IMR-90 (cell line): ENCODE measurements at regions not wholly inside any gene's neighbourhood (a gene's known extent, or its start where the extent isn't known, plus 50 kb on each side); places are given as distances from the start of the nearest gene placed in this dataset.

Experiments
- ATAC-seq: fragments of 200-7000 bp; cut with Tn5 transposase; 2 replicates; pipeline ENCODE4 v1.9.1; 2020; ENCODE audit warnings: low read depth, mild to moderate bottlenecking, moderate library complexity
- BruUV-seq: library from RNA; stranded (reverse); fragments of 400-500 nt; replicated peaks from 2 replicates; lab custom pipeline; 2021; lab: Mats Ljungman, UMichigan
- CTCF ChIA-PET: fragments of 300-600 bp; formaldehyde crosslinking; extraction: SDS; loops from one replicate; lab custom pipeline; 2021; ENCODE audit warnings: antibody characterized with exemption; lab: Yijun Ruan, JAX
- POLR2A ChIA-PET: fragments of 300-600 bp; sonication (Branson Sonifier 250); formaldehyde crosslinking; loops from one replicate; lab custom pipeline; 2022; ENCODE audit warnings: antibody characterized with exemption; ENCODE audit not compliant: unreplicated experiment; lab: Charles Lee
- DNase-seq: peaks from one replicate; pipeline ENCODE4 v3.0.0; 2013
- H2AFZ ChIP-seq: replicated peaks from 2 replicates; pipeline ENCODE3; 2013; ENCODE audit warnings: low read length, mild to moderate bottlenecking; ENCODE audit not compliant: poor library complexity
- H2AK5ac ChIP-seq: 2 replicates; pipeline ENCODE4 v1.6.1; 2013; ENCODE audit warnings: low read depth, low read length, inconsistent platforms
- H2AK9ac ChIP-seq: replicated peaks from 2 replicates; pipeline ENCODE3; 2013; ENCODE audit warnings: mild to moderate bottlenecking, low read depth, low read length, moderate library complexity; ENCODE audit not compliant: poor library complexity
- H2BK120ac ChIP-seq: 2 replicates; pipeline ENCODE4 v1.6.1; 2013; ENCODE audit warnings: low read depth, low read length, inconsistent platforms
- H2BK15ac ChIP-seq: 3 replicates; pipeline ENCODE4 v1.6.1; 2013; ENCODE audit warnings: low read depth, low read length, inconsistent platforms
- H2BK20ac ChIP-seq: 2 replicates; pipeline ENCODE4 v1.6.1; 2013; ENCODE audit warnings: low read depth, mild to moderate bottlenecking, inconsistent platforms, low read length, moderate library complexity
- H2BK5ac ChIP-seq: 2 replicates; pipeline ENCODE4 v1.6.1; 2013; ENCODE audit warnings: mild to moderate bottlenecking, low read depth, low read length, inconsistent platforms; ENCODE audit not compliant: poor library complexity, severe bottlenecking
- H3K14ac ChIP-seq: replicated peaks from 2 replicates; pipeline ENCODE4 v1.6.1; 2013; ENCODE audit warnings: low read depth, low read length, inconsistent platforms
- H3K18ac ChIP-seq: 2 replicates; pipeline ENCODE4 v1.6.1; 2013; ENCODE audit warnings: low read depth, low read length, control low read depth
- H3K23ac ChIP-seq: 2 replicates; pipeline ENCODE4 v1.6.1; 2013; ENCODE audit warnings: low read depth, low read length, inconsistent platforms
- H3K27ac ChIP-seq: 2 replicates; pipeline ENCODE4 v1.5.1; 2013; ENCODE audit warnings: mild to moderate bottlenecking, control low read depth, low read length; ENCODE audit not compliant: insufficient read depth
- H3K27me3 ChIP-seq: 2 replicates; pipeline ENCODE4 v1.6.1; 2013; ENCODE audit warnings: low read length; ENCODE audit not compliant: control insufficient read depth, insufficient read depth
- H3K36me3 ChIP-seq: 2 replicates; pipeline ENCODE4 v1.6.1; 2013; ENCODE audit warnings: low read length, mixed read lengths; ENCODE audit not compliant: control insufficient read depth, insufficient read depth
- H3K4ac ChIP-seq: 2 replicates; pipeline ENCODE4 v1.6.1; 2013; ENCODE audit warnings: low read depth, low read length, inconsistent platforms
- H3K4me1 ChIP-seq: 2 replicates; pipeline ENCODE4 v1.6.1; 2013; ENCODE audit warnings: low read length, mixed read lengths; ENCODE audit not compliant: control insufficient read depth, insufficient read depth
- H3K4me2 ChIP-seq: 2 replicates; pipeline ENCODE4 v1.6.1; 2013; ENCODE audit warnings: low read depth, mild to moderate bottlenecking, control low read depth, low read length, moderate library complexity
- H3K4me3 ChIP-seq: 2 replicates; pipeline ENCODE4 v1.5.1; 2013; ENCODE audit warnings: low read depth, mild to moderate bottlenecking, control low read depth, low read length, moderate library complexity; ENCODE audit not compliant: insufficient read depth
- H3K56ac ChIP-seq: 2 replicates; pipeline ENCODE4 v1.6.1; 2013; ENCODE audit warnings: low read length, inconsistent platforms; ENCODE audit not compliant: insufficient read depth; ENCODE audit errors: extremely low read depth
- H3K79me1 ChIP-seq, 2 experiments: 2 replicates each; pipeline ENCODE4 v1.6.1; 2013; ENCODE audit warnings: low read length in 2 of 2, inconsistent platforms in 1 of 2, low read depth in 1 of 2
- H3K9ac ChIP-seq: 2 replicates; pipeline ENCODE4 v1.6.1; 2013; ENCODE audit warnings: low read depth, low read length, control low read depth
- H3K9me1 ChIP-seq: 2 replicates; pipeline ENCODE4 v1.6.1; 2013; ENCODE audit warnings: low read length, inconsistent platforms; ENCODE audit not compliant: insufficient read depth
- H3K9me3 ChIP-seq: 2 replicates; pipeline ENCODE4 v1.6.1; 2013; ENCODE audit warnings: low read length; ENCODE audit not compliant: control insufficient read depth, insufficient read depth
- H4K20me1 ChIP-seq: 2 replicates; pipeline ENCODE4 v1.6.1; 2013; ENCODE audit warnings: low read length, inconsistent platforms; ENCODE audit not compliant: insufficient read depth
- H4K5ac ChIP-seq: 2 replicates; pipeline ENCODE4 v1.6.1; 2013; ENCODE audit warnings: mild to moderate bottlenecking, low read depth, low read length, control low read depth
- H4K8ac ChIP-seq, 2 experiments: 2 replicates each; pipeline ENCODE4 v1.6.1; 2013; ENCODE audit warnings: low read depth in 2 of 2, low read length in 2 of 2, control low read depth in 1 of 2, inconsistent platforms in 1 of 2
- H4K91ac ChIP-seq: 2 replicates; pipeline ENCODE4 v1.6.1; 2013; ENCODE audit warnings: low read depth, low read length, inconsistent platforms; ENCODE audit not compliant: insufficient read depth
- BHLHE40 ChIP-seq: fragments of 150-350 bp; IDR thresholded peaks from 2 replicates; pipeline ENCODE4 v1.6.1; 2016; ENCODE audit warnings: mild to moderate bottlenecking, low read depth, low read length
- CEBPB ChIP-seq: IDR thresholded peaks from 2 replicates; pipeline ENCODE4 v1.6.1; 2012; ENCODE audit warnings: low read depth, low read length, improper control_type of control experiment
- ELK1 ChIP-seq: fragments of 150-350 bp; IDR thresholded peaks from 2 replicates; pipeline ENCODE4 v1.6.1; 2016; ENCODE audit warnings: low read depth, mild to moderate bottlenecking, low read length, moderate library complexity, borderline replicate concordance
- MAFK ChIP-seq: IDR thresholded peaks from 2 replicates; pipeline ENCODE4 v1.6.1; 2012; ENCODE audit warnings: low read depth, low read length, improper control_type of control experiment
- MXI1 ChIP-seq: IDR thresholded peaks from 2 replicates; pipeline ENCODE4 v1.6.1; 2012; ENCODE audit warnings: low read depth, mild to moderate bottlenecking, low read length, moderate library complexity, borderline replicate concordance
- SMC3 ChIP-seq: fragments of 150-350 bp; IDR thresholded peaks from 2 replicates; pipeline ENCODE4 v1.6.1; 2016; ENCODE audit warnings: low read depth, mild to moderate bottlenecking, antibody characterized with exemption, low read length, moderate library complexity
- WGBS, 2 experiments: methylation state at CpG; one replicate each; pipeline versions ENCODE4 v1.1.5 to v1.1.7; 2013; ENCODE audit warnings: missing lambda C conversion rate in 2 of 2; ENCODE audit not compliant: insufficient read length in 1 of 2; ENCODE audit errors: extremely low coverage in 2 of 2; 5-methylcytosine and 5-hydroxymethylcytosine counted together
- dilution Hi-C: fragments of 300-500 bp; cut with HindIII; formaldehyde crosslinking; loops from one replicate; pipeline ENCODE4 v1.14.3; 2018; ENCODE audit warnings: low sequenced_read_pairs; ENCODE audit not compliant: unreplicated experiment
- in situ Hi-C: fragments of 300-500 bp; cut with MboI; formaldehyde crosslinking; loops from 3 replicates; pipeline ENCODE4 v1.14.3; 2019; ENCODE audit warnings: low sequenced_read_pairs, inconsistent platforms, mixed read lengths
- intact Hi-C: fragments of 100-400 bp; cut with micrococcal nuclease; formaldehyde crosslinking; loops from 2 replicates; pipeline ENCODE4 v1.10.0; 2022
- TF ChIP-seq, protein P1 (sequence below): conservative IDR thresholded peaks from 2 replicates; pipeline ENCODE4 v1.5.1; 2012; ENCODE audit warnings: mild to moderate bottlenecking, low read depth, low read length, improper control_type of control experiment
- TF ChIP-seq, protein P2 (sequence below): fragments of 150-350 bp; IDR thresholded peaks from 2 replicates; pipeline ENCODE4 v1.6.1; 2017; ENCODE audit warnings: mild to moderate bottlenecking, antibody characterized with exemption, low read length, low read depth

- TF ChIP-seq, protein P1, sequence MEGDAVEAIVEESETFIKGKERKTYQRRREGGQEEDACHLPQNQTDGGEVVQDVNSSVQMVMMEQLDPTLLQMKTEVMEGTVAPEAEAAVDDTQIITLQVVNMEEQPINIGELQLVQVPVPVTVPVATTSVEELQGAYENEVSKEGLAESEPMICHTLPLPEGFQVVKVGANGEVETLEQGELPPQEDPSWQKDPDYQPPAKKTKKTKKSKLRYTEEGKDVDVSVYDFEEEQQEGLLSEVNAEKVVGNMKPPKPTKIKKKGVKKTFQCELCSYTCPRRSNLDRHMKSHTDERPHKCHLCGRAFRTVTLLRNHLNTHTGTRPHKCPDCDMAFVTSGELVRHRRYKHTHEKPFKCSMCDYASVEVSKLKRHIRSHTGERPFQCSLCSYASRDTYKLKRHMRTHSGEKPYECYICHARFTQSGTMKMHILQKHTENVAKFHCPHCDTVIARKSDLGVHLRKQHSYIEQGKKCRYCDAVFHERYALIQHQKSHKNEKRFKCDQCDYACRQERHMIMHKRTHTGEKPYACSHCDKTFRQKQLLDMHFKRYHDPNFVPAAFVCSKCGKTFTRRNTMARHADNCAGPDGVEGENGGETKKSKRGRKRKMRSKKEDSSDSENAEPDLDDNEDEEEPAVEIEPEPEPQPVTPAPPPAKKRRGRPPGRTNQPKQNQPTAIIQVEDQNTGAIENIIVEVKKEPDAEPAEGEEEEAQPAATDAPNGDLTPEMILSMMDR: no peak
- TF ChIP-seq CEBPB (no peak), BHLHE40 (no peak), MXI1 (no peak)
These were observed 66.7 kb upstream of the INCENP start (continued) for GRCh38 chr11:62057069-62057468.

GRCh38 chr11:62055970-62056369, 67.8 kb upstream of the INCENP start:
- in situ Hi-C loops: no loop called here
- no peaks in the 10 kb centered on the region for H3K36me3 ChIP-seq
- no peak overlapping the region for H4K8ac ChIP-seq
- no peaks in the 10 kb centered on the region for H3K9me1 ChIP-seq
- no peak overlapping the region for H3K27ac ChIP-seq
- dilution Hi-C loops: no loop called here
- no TSS peak for BruUV-seq
- H4K20me1 ChIP-seq: no peaks in the 10 kb centered on the region
- no peak overlapping the region for H2BK5ac ChIP-seq
- WGBS, 2 experiments: 30% methylated on average over 5 of the region's 5 CpGs; no CpG with 5 or more reads in 1 of the 2 experiments
- no peak overlapping the region for H2BK20ac ChIP-seq
- no peaks in the 10 kb centered on the region; the same call in 1 of the 2 replicates for H3K9me3 ChIP-seq
- H3K27me3 ChIP-seq: peaks cover 12% of the 10 kb centered on the region
- no peak overlapping the region for H2AK5ac ChIP-seq
- H3K4ac ChIP-seq: no peak overlapping the region
- no peak overlapping the region for H3K14ac ChIP-seq
- H3K9ac ChIP-seq: no peak overlapping the region
- ChIA-PET CTCF (no interaction called here), POLR2A (no interaction called here)
- no peak overlapping the region for H4K5ac ChIP-seq
- H3K4me1 ChIP-seq: no peaks in the 10 kb centered on the region
- H2BK15ac ChIP-seq: no peak overlapping the region
- intact Hi-C loops: no loop called here
- H3K56ac ChIP-seq: no peak overlapping the region
- DNase-seq: no peak
- no peak overlapping the region for H3K18ac ChIP-seq
- H2AK9ac ChIP-seq: no peak overlapping the region
- H4K91ac ChIP-seq: no peak overlapping the region
- no peak overlapping the region for H3K4me2 ChIP-seq
- H2BK120ac ChIP-seq: no peak overlapping the region
- ATAC-seq: no peak
- H2AFZ ChIP-seq: no peak overlapping the region
- H3K79me1 ChIP-seq: no peaks in the 10 kb centered on the region
- no peak overlapping the region for H3K4me3 ChIP-seq
- no peak overlapping the region for H3K23ac ChIP-seq
- TF ChIP-seq, protein P2, sequence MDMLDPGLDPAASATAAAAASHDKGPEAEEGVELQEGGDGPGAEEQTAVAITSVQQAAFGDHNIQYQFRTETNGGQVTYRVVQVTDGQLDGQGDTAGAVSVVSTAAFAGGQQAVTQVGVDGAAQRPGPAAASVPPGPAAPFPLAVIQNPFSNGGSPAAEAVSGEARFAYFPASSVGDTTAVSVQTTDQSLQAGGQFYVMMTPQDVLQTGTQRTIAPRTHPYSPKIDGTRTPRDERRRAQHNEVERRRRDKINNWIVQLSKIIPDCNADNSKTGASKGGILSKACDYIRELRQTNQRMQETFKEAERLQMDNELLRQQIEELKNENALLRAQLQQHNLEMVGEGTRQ: no peak
- TF ChIP-seq MAFK: no peak
- no peak for TF ChIP-seq ELK1
- TF ChIP-seq MXI1: no peak
- TF ChIP-seq SMC3: no peak
- TF ChIP-seq, protein P1: no peak
